ENCODE measurements at regions not wholly inside any gene's neighbourhood (a gene's known extent, or its start where the extent isn't known, plus 50 kb on each side); places are given as distances from the start of the nearest gene placed in this dataset.

GRCh38 chr5:27216367-27216950 lies 178.1 kb upstream of the CDH9 start (continued):
- no peak for TF ChIP-seq ATF2 (IDR thresholded peaks at IDR 0.05; ENCODE audit: low read length)
- TF ChIP-seq JUND (IDR thresholded peaks at IDR 0.05; ENCODE audit: low read length), result no peak
- no peak for TF ChIP-seq TAF7 (optimal IDR thresholded peaks at IDR 0.05; ENCODE audit: borderline replicate concordance, low read depth, low read length)

Measured in H1 (cell line).